Loucy (cell line): ENCODE measurements at regions not wholly inside any gene's neighbourhood (a gene's known extent, or its start where the extent isn't known, plus 50 kb on each side); places are given as distances from the start of the nearest gene placed in this dataset.
"Not testable (repeated sequence)": the region's sequence is repeated elsewhere in the genome, so short reads cannot be mapped to it uniquely, and the experiment has no call there.

Experiments used
- H2AFZ ChIP-seq: fragments of 200-600 bp; sonication (generic); 2 replicates; pipeline ENCODE4 v1.6.0; 2016; ENCODE audit warnings: antibody characterized with exemption, mild to moderate bottlenecking, low read length, moderate library complexity
- H3F3A ChIP-seq: fragments of 200-600 bp; 2 replicates; pipeline ENCODE4 v1.6.0; 2016; ENCODE audit warnings: antibody characterized with exemption, low read depth, mild to moderate bottlenecking
- H3K27me3 ChIP-seq: fragments of 200-600 bp; sonication (generic); 2 replicates; pipeline ENCODE4 v1.6.1; 2014; ENCODE audit warnings: low read length, mild to moderate bottlenecking; ENCODE audit not compliant: insufficient read depth, poor library complexity, severe bottlenecking
- H3K36me3 ChIP-seq: fragments of 200-600 bp; sonication (generic); 2 replicates; pipeline ENCODE4 v1.6.1; 2016; ENCODE audit warnings: low read length; ENCODE audit not compliant: insufficient read depth
- H3K4me1 ChIP-seq: fragments of 200-600 bp; sonication (generic); 2 replicates; pipeline ENCODE4 v1.5.1; 2014; ENCODE audit warnings: low read length, mild to moderate bottlenecking; ENCODE audit not compliant: insufficient read depth, poor library complexity, severe bottlenecking
- H3K4me2 ChIP-seq: fragments of 200-600 bp; sonication (generic); 2 replicates; pipeline ENCODE4 v1.6.0; 2014; ENCODE audit warnings: antibody characterized with exemption, low read length, low read depth, mild to moderate bottlenecking; ENCODE audit not compliant: poor library complexity, severe bottlenecking
- H3K4me3 ChIP-seq: fragments of 200-600 bp; sonication (generic); 2 replicates; pipeline ENCODE4 v1.5.1; 2014; ENCODE audit warnings: low read length, mild to moderate bottlenecking, mixed read lengths; ENCODE audit not compliant: poor library complexity, severe bottlenecking
- H3K79me2 ChIP-seq: fragments of 200-600 bp; sonication (generic); 2 replicates; pipeline ENCODE4 v1.6.1; 2014; ENCODE audit warnings: low read length; ENCODE audit not compliant: insufficient read depth
- H3K9ac ChIP-seq: fragments of 200-600 bp; sonication (generic); 2 replicates; pipeline ENCODE4 v1.6.0; 2014; ENCODE audit warnings: mild to moderate bottlenecking, low read depth, low read length, moderate library complexity; ENCODE audit not compliant: poor library complexity, severe bottlenecking
- H3K9me2 ChIP-seq: fragments of 200-600 bp; sonication (generic); replicated peaks from 2 replicates; pipeline ENCODE4 v1.6.1; 2016; ENCODE audit warnings: low read depth, low read length, mixed read lengths
- H3K9me3 ChIP-seq: fragments of 200-600 bp; sonication (generic); 2 replicates; pipeline ENCODE4 v1.6.1; 2014; ENCODE audit warnings: mild to moderate bottlenecking, antibody characterized with exemption, low read length, low read depth; ENCODE audit not compliant: insufficient read depth
- H4K20me1 ChIP-seq: fragments of 200-600 bp; sonication (generic); 2 replicates; pipeline ENCODE4 v1.6.0; 2014; ENCODE audit warnings: antibody characterized with exemption, low read length, mild to moderate bottlenecking; ENCODE audit not compliant: insufficient read depth, poor library complexity, severe bottlenecking
- CTCF ChIP-seq: fragments of 200-600 bp; sonication (generic); conservative IDR thresholded peaks from 2 replicates; pipeline ENCODE4 v1.5.1; 2014; ENCODE audit warnings: mild to moderate bottlenecking, antibody characterized with exemption, low read length
- EZH2phosphoT487 ChIP-seq: fragments of 200-600 bp; IDR thresholded peaks from 2 replicates; pipeline ENCODE4 v1.6.1; 2018; ENCODE audit warnings: antibody characterized with exemption, mild to moderate bottlenecking, moderate library complexity, borderline replicate concordance

DNA sequence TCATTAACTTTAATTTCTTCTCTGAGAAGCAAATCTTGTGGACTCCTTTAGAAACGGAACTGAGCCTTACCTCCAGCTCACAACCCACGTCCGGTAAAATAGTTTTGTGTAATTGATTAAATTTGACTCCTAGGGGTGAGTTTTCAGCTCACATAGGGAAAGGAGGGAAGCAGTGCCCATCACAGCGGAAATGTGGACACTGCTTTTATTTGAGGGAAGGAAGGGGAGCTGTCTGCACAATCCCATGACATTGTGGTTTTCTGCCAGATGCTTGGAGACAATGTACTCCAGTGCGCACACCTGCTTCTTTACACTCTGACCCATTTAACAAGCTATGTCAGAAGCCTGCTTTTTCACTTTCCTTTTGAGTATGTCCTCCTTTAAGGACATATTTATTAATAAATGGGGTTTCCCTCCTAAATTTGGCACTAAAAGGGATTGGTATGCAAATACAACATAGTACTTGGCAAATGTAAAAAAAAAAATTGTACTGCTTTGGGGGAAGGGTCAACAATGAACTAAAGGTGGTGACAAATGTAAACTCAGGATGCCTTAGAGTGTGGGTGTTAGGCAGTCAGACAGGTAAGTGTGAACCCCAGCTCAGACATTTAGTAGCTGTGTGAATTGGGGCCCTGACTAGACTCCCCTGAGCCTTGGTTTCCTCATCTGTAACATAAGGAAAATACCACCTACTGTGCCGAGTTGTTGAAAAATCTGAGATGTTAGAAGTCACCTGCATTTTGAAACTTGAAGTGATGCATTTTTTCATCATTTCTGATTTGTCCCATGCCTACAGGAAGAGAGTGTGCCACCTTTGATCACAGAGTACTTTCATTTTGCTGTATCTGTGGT lies 90.2 kb upstream of the KLF6 start:
- Histone ChIP-seq H3F3A (no peaks in the 10 kb centered on the region), H3K36me3 (no peaks in the 10 kb centered on the region), H3K9me3 (no peaks in the 10 kb centered on the region), H3K4me1 (no peaks in the 10 kb centered on the region), H3K4me2 (no peak overlapping the region), H3K9ac (no peak overlapping the region), H2AFZ (no peak overlapping the region), H4K20me1 (no peaks in the 10 kb centered on the region), H3K79me2 (no peaks in the 10 kb centered on the region), H3K9me2 (no peaks in the 10 kb centered on the region), H3K4me3 (no peak overlapping the region), H3K27me3 (no peaks in the 10 kb centered on the region)
- TF ChIP-seq CTCF, result no peak
- TF ChIP-seq EZH2phosphoT487, result no peak

DNA sequence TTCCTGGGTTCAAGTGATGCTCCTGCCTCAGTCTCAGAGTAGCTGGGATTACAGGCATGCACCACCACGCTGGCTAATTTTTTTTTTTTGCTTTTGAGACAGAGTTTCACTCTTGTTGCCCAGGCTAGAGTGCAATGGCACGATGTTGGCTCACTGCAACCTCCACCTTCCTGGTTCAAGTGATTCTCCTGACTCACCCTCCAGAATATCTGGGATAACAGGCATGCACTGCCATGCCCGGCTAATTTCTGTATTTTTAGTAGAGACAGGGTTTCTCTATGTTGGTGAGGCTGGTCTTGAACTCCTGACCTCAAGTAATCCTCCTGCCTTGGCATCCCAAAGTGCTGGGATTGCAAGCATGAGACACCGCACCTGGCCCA lies 89.6 kb upstream of the KLF6 start:
- H3K79me2 ChIP-seq, H3K9me2 ChIP-seq, H4K20me1 ChIP-seq, H2AFZ ChIP-seq, H3K36me3 ChIP-seq, H3K9ac ChIP-seq, H3F3A ChIP-seq, H3K9me3 ChIP-seq, H3K4me1 ChIP-seq, H3K4me2 ChIP-seq, H3K27me3 ChIP-seq, H3K4me3 ChIP-seq: not testable (repeated sequence)

DNA sequence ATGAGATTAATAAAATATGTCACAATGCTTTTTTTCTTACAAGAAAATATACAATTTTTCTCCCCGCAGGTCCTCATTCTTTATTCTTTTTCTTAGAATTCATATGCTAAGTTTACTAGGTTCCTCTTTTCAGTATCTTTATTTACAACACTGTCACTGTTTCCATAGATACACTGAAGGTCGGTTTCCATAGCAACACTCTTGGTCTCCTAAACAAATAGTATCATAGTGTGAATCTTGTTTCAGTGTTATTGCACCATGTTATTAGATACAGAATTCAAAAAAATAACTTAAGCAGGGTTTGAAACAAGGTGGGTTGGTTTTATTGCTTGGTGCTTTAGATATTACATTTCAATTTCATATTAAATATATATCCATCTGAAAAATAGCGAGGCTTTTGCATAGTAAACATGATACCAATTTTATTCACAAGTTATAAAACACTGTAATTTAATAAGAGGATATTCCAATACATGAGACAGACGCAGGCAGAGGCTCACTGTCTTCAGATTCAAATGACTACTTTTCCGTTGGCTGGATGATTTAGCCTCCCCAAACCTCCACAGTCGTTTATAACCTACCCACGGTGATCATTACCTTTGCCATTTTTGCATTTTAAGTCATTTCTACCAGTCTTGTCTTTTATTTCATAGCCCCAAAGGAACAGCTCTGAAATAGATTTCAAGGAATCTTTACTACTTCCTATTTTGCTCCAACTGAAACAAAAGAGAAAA lies 88.9 kb upstream of the KLF6 start:
- H3F3A ChIP-seq, result no peaks in the 10 kb centered on the region
- no peak for TF ChIP-seq CTCF
- no peak for TF ChIP-seq EZH2phosphoT487
- H3K79me2 ChIP-seq, result no peaks in the 10 kb centered on the region
- no peak overlapping the region for H2AFZ ChIP-seq
- H3K4me1 ChIP-seq, result no peaks in the 10 kb centered on the region
- no peaks in the 10 kb centered on the region for H3K27me3 ChIP-seq
- H3K9me3 ChIP-seq, result no peaks in the 10 kb centered on the region
- H3K9me2 ChIP-seq, result no peaks in the 10 kb centered on the region
- H3K4me3 ChIP-seq, result no peak overlapping the region
- H4K20me1 ChIP-seq, result no peaks in the 10 kb centered on the region
- H3K9ac ChIP-seq, result no peak overlapping the region
- H3K36me3 ChIP-seq, result no peaks in the 10 kb centered on the region
- no peak overlapping the region for H3K4me2 ChIP-seq
